ENCODE measurements at regions not wholly inside any gene's neighbourhood (a gene's known extent, or its start where the extent isn't known, plus 50 kb on each side); places are given as distances from the start of the nearest gene placed in this dataset.

DNA sequence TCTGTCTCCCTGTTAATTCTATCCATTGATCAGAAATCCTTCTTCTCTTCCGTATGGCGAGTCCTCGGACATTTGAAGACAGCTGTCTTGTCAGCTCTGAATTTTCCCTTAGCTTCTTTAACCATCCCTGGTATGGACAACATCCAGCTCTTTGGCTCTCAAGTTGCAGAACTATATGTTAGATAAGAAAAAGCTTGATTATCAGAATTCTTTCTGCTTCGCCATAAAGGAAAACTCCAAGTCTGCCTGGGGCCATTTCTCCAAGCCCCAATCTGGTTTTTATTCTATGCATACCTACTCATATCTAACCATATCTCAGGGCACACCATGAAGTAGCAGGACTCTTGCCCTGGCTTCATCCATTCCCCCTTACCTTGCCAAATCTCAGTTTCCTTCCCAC, 215.7 kb upstream of the TMC3 start:
- no peak for TF ChIP-seq GATA2 (IDR thresholded peaks at IDR 0.05; ENCODE audit: low read depth, low read length)
- no peak for TF ChIP-seq GATA3 (IDR thresholded peaks at IDR 0.05; ENCODE audit: low read depth, low read length)

Data from SH-SY5Y (cell line).